ENCODE measurements at regions not wholly inside any gene's neighbourhood (a gene's known extent, or its start where the extent isn't known, plus 50 kb on each side); places are given as distances from the start of the nearest gene placed in this dataset.
A peak's percentile ranks its signal among the peaks of the same experiment; 100 is the strongest.
"Not testable (repeated sequence)": the region's sequence is repeated elsewhere in the genome, so short reads cannot be mapped to it uniquely, and the experiment has no call there.

DNA sequence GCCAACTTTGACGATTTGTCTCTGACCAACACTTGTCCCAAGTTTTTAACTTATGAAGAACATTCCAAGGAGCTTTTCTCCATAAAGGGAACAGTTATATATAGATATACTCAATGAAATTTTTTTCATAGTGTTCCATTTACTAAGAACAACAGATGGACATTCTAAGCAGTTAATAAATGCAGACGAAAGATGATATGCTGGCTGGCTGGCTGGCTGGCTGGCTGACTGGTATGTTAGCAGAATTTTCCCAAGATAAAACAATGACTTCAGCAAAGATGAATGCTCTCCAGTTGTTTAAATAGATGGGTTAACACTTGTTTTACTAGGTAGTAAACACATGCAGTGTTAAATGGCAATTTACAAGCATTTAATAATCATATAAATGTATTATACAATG is 62.2 kb downstream of the SPANXN3 start:
- DNase-seq: peak; percentile 80

DNA sequence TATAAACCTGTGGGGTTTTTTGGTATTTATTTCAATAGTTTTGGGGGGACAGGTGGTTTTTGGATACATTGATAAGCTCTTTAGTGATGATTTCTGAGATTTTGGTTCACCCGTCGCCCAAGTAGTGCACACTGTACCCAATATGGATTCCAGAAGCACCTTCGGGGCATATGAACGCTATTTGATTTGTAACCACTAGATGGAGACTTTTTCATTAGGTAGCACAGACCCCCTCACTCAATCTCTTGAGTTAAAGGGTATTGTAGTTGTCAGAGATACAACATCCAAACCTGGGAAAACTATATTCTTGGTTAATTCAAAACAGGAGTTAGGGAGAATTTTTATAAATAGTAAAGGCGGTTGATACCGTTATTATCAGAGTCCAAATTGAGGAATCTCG is 79.8 kb downstream of the SPANXN3 start:
- peak; percentile 31 for DNase-seq

DNA sequence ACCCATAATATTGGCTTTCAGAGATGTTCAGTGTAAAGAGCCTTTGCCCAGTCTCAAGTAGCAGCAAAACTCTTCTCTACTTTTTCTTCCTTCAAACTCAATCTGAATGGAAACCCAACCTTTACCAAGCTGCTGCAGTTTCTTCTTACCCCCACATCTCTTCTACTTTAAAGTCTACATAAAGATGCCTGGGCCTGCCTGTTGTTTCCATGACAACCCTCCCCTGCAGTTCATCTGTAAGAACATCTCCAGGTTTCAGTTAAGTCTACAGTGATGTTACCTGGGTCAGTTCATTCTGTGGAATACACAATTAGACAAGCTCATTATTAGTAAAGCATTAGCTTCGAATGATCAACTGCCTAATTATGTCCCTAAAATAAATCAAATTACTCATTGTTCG is 81.4 kb downstream of the SPANXN3 start:
- no peak for DNase-seq

DNA sequence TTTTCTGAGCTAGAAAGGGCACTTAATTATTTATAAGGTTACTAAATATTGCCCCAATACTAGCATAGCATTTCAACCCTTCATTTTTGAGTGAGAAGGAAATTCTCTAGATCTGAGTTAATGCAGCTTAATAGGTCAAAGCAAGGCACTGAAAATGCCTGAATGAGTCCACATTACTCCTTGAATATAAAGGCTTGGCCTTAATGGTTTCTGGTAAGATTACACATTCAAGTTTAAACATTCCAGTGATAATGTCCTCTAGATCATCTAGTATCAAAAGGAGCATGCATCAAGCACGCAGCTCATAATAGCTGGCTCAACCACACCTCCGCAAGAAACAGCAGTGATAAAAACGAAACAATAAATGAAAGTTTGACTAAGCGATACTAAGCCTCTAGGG is 87.5 kb downstream of the SPANXN3 start:
- DNase-seq: no peak

DNA sequence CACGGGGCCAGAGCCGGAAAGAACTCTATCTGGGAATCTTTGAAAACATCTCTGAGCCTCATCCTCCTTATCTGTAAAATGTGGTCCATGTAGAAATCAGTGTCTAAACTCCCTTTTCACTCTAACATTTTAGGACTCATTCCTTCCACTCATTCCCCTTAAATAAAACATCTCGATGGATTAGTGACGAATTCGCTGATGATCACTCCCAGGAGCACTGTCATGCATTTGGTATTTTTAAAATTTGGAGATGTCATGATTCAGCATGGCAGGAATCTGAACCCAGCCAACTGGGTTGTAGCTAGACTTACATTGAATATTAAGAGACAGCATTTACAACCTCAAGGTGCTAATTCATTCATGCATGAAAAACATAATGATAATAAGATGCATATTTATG is 88.1 kb downstream of the SPANXN3 start:
- no peak for DNase-seq

DNA sequence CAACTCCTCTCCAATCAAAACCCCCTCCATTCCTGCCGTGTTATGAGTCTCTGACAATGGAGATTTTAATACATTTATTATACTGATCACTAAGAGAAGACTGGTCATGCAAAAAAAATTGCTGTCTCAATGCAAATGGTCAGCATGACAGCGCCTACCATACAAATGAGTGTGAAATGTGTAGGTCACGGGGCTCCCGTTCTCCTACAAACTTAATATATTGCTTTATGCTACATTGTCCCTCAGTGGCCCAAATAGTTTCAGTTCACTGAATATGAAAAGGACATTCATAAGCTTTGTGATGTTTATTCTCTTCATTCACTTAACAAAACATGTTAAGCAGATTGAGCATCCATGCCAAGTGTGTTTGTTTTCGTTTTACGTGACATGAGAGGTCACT is 116.1 kb downstream of the SPANXN3 start:
- DNase-seq: no peak

DNA sequence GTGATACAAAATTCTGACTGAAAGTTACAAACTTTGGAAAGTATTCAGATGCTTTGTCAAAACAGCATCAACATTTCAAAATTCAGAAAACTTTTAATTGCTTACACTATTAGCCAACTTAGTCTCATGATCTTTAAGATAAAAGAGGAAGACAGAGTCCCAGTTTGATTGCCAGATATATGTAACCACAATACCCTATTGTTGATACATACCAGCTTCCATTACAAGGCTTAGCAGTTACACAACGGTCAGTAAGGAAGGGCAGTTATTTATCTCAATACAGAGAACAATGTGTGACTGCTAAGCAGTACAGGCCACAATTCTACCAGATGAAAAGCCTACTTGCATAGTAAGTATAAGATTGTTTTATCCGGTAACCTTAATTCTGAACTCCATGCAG is 138.4 kb downstream of the SPANXN3 start:
- DNase-seq: no peak

DNA sequence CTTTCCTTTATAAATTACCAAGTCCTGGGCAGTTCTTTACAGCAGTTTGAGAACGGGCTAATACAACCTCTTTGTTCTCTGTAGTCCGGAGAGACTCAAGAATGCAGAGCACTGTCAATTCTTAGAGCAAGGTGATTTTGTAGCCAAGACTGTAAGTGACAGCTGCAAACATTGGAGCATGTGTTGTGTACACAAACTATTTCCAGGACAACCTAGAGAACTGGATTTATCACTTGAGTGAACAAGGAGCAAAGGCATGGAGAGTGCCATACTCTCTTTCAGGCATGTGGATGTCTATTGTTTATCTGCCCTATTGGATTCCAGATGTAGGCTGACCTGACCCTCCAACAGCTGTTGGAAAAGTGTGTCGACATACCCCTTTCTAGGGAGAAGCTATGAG is 153.9 kb downstream of the SPANXN3 start:
- DNase-seq: peak; percentile 0

DNA sequence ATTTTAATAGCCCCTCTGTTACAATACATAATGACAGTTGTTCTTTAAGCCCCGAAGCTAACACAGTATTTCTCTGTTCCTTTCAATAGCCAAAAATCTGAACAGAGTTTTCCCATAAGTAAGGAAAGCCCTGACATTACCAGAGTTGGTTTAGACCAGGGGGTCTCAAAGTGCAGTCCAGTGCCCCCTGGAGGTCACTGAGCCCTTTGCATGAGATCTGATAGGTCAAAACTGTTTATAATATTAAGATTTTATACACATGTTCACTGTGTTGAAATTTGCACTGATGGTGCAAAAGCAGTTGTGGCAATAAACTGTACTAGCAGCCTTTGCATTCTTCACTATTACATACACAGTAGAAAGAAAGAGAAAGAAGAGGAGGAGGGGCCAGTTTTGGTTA is 177.1 kb downstream of the SPANXN3 start:
- no peak for DNase-seq

DNA sequence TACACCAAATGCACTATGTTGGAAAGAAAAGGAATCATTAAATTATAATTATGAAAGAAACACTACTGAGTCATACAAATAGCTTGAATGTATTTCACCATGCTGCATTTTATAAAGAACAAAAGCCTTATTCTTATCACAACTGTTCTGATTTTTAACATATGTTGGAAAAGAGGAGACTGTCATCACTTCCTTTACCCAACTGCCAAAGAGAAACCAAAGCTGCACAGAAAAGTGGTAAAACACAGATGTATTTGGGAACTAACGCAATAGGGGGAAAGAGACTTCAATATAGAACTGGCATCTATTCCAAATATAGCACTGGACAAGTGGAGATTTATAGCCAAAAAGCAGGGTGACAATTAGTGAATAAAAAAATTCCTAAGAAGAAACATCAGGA is 181.0 kb downstream of the SPANXN3 start:
- no peak for DNase-seq

DNA sequence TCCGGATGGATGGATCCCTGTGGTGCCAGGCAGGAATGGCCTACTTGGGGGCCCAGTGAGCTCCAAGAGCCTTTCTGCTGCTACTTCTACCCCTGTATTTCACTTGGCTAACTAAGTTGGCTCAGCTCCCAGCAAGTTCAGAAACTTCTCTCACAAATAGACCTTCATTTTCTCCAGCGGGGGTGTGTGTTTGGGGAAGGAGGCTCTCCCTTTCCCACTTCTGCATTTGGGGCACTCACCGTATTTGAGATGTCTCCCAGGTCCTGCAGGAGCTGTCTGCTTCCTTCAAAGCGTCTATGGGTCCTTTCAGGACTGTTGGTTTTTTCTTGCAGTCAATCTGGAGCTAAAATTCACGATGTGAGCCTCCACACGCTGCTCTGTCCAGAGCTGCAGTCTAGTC is 197.7 kb downstream of the SPANXN3 start:
- no peak for DNase-seq

DNA sequence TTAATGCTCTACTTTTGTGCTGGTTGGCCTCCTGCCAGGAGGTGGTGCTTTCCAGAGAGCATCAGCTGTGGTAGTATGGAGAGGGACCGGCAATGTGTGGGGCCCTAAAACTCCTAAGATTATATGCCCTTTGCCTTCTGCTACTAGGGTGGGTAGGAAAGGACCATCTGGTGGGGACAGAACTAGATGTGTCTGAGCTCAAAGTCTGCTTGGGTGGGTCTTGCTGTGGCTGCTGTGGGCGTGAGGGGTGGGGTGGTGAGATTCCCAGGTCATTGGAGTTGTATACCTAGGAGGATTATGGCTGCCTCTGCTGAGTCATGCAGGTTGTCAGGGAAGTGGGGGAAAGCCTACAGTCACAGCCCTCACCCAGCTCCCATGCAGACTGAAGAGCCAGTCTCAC is 198.4 kb downstream of the SPANXN3 start:
- DNase-seq: not testable (repeated sequence)

DNA sequence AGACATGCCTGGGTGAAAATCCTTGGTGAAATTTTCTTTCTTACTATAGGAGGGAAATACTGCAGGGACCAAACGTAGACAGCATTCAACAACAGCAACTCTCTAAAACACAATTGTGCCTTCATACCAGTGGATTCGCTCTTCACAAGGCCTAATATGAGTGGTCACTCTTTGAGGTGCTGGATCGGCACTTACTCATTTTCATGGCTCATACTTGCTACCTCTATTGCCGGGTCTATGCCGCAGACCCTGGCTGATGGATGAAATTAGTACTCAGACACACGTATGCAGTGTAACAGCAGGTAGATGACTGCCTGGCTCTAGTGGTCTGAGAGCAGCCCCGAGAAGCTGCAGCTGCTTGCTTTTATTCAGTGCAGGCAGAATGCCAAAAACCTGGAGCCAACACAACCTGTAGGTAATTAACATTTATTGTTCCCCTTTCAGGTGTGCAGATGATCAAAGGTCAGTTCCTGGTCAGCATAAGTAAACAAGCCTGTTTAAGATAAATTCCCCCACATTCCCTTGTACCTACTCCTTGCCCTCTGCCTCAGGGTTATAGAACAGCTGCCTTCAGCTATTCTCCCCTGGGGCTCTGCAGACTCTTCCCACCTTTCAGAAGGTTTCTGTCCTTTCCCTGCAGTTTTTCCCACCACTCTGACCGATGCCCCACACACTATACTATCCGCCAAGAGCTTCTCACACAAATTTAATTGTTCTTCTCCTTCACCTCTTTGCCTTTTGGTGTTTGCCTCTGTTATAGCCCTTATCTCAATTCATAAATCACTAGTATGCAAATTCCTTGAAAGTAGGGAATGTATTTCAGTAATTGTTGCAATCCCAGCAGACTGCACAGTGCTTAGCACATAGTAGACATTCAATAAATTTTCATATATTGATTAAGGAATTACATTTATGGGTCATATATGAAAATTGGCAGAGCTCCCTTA is 210.0 kb downstream of the SPANXN3 start:
- no peak for DNase-seq

DNA sequence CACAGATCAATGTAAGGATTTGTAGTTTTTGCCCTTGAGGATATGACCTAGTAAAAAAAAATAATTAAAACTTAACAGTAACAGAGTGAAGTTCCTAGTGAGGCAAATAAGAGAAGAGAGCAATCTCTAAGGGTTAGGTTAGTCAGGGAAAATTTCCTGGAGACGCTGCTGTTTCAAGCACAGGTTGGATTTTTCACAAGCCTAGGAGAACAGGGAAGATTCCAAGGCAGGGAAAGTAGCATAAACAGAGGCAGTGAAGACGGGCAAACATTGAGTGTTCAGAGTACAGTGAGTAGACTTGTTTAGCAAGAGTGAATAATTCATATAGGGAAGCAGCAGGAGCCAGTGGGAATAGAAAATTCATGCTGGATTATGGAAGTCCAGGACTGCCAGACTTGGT is 212.8 kb downstream of the SPANXN3 start:
- DNase-seq: no peak

DNA sequence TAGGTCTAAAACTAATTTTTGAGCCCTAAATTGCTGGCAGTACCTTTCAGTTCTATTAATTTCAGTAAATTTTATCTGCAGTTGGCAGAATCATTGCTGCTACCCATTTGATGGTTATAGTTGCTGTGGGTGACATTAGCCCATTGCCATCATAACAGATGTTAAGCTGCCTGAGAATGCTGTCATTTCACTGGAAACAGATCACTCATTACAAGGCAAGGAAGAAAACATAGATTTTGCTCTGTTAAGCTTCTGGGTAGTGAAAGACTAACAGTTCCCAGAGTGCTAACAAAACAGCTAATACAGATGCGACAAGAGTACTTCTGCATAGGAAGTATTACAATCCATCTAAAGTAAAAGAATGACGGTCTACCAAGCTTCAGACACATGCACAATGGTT is 213.2 kb downstream of the SPANXN3 start:
- DNase-seq: no peak

DNA sequence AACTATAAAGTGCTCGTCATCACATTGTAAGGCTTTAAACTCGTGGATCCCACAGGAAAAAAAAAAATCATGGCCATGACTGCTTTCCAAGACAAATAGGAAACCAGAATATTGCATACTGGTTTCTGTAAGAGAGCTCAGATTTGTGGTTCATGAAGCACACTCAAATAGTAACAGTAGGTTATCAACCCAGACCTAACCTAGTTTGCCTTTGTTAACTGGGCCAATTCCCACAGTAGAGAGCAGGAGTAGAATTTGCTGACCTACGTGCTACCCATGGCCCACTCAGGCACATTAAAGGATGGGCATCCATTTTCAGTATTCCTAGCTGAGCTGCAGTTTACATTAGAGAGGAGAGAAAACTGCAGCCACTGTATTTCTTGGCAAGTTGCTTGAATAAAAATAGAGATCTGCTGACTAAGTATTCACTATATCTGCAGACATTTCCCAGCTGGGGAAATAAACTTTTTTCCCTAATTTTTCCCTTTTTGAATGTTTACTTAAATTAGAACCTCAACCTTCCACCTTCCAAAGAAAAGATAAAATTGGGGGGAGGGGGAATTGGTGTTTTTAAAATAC is 218.5 kb downstream of the SPANXN3 start:
- DNase-seq: no peak

DNA sequence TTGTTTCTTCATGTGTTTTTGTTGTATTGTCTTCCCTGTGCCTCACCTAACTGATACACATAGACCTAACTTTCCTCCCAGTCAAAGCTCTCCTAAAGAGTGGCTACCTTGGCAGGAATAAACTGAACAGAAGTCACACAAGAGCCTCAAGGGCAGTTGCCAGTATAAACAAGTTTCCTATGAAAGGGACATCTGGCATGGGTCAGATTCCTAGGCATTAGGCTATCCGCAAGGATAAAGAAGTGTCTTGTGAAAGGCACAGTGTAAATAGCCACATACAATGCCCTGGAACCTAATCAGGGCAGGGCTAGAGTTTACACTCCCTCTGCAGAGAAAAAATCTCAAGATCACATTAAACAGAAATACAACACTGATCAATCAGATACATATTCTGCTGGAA is 220.8 kb downstream of the SPANXN3 start:
- no peak for DNase-seq

DNA sequence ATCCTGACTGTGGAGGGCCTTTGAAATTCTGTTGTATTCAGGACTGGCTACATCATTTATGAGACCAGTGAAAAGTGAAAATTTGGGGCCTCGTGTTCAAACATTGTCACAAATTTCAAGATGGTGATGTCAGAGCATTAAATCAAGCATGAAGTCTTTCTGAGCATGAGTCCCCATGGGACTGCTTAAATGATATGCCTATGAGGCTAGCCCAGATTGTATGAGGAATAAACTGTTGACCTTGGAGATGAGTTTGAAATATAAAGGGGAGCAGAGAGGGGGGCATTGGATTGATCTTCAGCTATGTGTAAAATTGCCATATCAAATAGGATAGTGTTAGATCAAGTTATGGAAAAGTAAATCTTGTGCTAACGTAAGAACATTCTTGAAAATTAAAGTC is 230.0 kb downstream of the SPANXN3 start:
- DNase-seq: no peak

DNA sequence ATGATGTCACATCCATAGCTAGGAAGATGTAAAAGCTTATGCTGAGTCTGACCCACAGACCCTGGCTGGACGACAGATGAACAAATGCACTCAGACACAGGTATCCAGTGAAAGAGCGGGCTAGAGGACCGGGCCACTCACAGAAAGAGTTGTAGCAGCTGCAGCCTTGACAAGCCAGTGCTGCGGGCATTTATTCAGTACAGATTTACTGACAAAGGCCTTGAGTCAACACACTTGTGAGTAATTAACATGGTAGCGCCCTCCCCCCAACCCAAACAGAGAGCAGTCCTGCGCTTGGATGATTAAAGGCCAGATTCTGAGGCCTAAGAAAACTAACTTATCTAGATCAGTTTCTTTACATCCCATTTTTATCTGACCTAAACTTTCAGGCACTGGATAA is 244.6 kb downstream of the SPANXN4 start:
- no peak for DNase-seq

DNA sequence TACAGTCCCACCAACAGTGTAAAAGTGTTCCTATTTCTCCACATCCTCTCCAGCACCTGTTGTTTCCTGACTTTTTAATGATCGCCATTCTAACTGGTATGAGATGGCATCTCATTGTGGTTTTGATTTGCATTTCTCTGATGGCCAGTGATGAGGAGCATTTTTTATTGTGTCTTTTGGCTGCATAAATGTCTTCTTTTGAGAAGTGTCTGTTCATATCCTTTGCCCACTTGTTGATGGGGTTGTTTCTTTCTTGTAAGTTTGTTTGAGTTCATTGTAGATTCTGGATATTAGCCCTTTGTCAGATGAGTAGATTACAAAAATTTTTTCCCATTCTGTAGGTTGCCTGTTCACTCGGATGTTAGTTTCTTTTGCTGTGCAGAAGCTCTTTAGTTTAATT is 218.9 kb downstream of the SPANXN4 start:
- not testable (repeated sequence) for DNase-seq

DNA sequence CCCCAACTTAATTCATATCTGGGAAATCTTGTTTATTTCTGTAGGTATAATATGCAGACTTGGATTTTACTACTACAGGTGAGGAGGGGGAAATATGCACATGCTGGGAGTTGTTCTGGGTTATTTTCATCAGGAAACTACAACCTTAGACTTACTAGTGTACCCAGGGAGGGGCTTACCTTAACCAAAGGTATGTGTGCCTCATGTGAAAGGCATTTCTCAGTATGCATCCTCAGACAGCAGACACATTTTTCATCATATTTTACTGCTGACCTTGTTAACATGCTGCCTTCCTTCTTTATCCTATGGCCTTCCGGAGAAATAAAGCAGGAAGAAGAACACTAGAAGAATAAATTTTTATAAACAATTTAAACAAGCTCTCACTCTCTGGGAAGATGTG is 214.9 kb downstream of the SPANXN4 start:
- no peak for DNase-seq

DNA sequence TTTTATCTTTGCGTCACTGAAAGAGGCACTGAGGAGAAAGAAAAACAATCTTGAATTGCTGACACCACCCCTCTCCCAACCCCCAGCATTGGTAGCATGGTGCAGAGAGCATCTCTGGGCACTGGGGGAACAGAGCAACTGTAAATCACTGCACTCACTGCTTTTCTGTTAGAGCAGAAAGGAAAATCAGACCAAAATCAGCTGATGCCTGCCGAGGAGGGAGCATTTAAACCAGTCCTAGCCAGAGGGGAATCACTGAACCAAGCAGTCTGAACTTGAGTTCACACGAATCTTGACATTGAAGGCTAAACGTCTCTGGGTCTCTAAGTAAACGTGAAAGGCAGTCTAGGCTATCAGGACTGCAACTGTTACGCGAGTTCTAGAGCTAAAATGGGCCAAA is 205.8 kb downstream of the SPANXN4 start:
- DNase-seq: no peak

DNA sequence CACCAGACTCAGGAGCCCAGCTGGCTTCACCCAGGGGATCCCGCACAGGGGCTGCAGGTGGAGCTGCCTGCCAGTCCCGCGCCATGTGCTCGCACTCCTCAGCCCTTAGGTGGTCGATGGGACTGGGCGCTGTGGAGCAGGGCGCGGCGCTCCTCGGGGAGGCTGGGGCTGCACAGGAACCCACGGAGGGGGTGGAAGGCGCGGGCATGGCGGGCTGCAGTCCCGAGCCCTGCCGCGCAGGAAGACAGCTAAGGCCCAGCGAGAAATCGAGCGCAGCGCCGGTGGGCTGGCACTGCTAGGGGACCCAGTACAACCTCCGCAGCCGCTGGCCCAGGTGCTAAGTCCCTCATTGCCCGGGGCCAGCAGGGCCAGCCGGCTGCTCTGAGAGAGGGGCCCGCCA is 202.9 kb downstream of the SPANXN4 start:
- DNase-seq: not testable (repeated sequence)

DNA sequence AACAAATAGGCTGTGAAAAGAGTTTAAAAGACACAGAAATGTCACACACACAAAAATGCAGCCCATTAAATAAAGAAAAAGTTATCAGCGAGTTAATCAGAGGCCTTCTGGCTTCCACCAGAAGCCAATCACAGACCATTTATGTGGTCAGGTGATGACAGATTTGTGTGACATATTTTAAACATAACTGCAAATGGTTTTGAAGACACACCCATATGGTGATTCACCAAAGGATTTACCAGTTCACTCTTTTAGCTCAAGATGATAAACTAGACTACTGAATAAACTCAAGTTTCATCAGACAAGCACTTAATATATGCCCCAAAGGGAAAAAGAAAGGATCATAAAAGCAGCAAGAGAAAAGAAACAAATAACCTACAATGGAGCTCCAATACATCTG is 181.2 kb downstream of the SPANXN4 start:
- DNase-seq: no peak

Measured in tongue (tissue), 1 donor.